ENCODE measurements at regions not wholly inside any gene's neighbourhood (a gene's known extent, or its start where the extent isn't known, plus 50 kb on each side); places are given as distances from the start of the nearest gene placed in this dataset.
A peak's percentile ranks its signal among the peaks of the same experiment; 100 is the strongest.

DNA sequence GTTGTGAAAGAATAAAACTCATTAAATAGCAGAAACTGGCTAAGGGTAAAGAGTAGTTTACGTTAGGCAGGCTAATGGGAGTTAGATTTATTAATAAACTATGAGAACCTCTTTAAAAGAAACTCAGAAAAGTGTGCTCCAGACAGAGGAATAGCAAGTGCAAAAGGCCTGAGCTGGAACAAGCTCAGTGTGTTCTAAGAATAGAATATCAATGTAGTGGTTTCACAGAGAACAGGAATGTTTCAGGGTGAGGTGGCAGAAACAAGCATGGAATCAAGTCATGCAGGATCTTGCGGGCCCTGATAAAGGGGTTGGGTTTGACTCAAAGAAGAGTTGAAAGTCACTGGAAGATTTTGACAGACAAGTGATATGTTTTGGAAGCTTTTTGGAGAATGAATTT, 164.0 kb upstream of the HS3ST3A1 start:
- Mint-ChIP-seq H3K27me3 (ENCODE audit: low read depth, unreplicated experiment) (no peaks in the 10 kb centered on the region), H3K4me3 (ENCODE audit: unreplicated experiment) (no peak overlapping the region), H3K36me3 (ENCODE audit: low read depth, unreplicated experiment) (no peaks in the 10 kb centered on the region), H3K27ac (ENCODE audit: unreplicated experiment) (no peak overlapping the region), H3K9me3 (ENCODE audit: unreplicated experiment) (peaks cover 13% of the 10 kb centered on the region), H3K4me1 (ENCODE audit: low read depth, unreplicated experiment) (peaks cover 8% of the 10 kb centered on the region)
- no peaks in the 10 kb centered on the region for H3K79me2 ChIP-seq (ENCODE audit: insufficient read depth, low read length)
- no peaks in the 10 kb centered on the region for H3K36me3 ChIP-seq (ENCODE audit: insufficient read depth, low read length)
- H3K27ac ChIP-seq (ENCODE audit: low read depth, low read length): no peak overlapping the region
- no peaks in the 10 kb centered on the region for H3K27me3 ChIP-seq (ENCODE audit: insufficient read depth, low read length)
- TF ChIP-seq EZH2 (IDR thresholded peaks at IDR 0.05; ENCODE audit: insufficient read depth, low read length) (no peak), CTCF (IDR thresholded peaks at IDR 0.05; ENCODE audit: insufficient read depth, low read depth, low read length) (no peak)
- DNase-seq (ENCODE audit: low read depth): peak; percentile 39
- no peaks in the 10 kb centered on the region for H3K4me1 ChIP-seq (ENCODE audit: insufficient read depth, low read length)
- no peak overlapping the region for H3K4me2 ChIP-seq (ENCODE audit: low read length)
- FAIRE-seq: no peak
- H3K4me3 ChIP-seq (ENCODE audit: insufficient read depth, low read depth, low read length): no peak overlapping the region
- no peak overlapping the region for H3K9ac ChIP-seq (ENCODE audit: low read length)
- peaks cover 6% of the 10 kb centered on the region for H3K9me3 ChIP-seq (ENCODE audit: insufficient read depth, low read depth, low read length)
- H2AFZ ChIP-seq (ENCODE audit: low read depth, low read length): no peak overlapping the region
- no peaks in the 10 kb centered on the region for H4K20me1 ChIP-seq (ENCODE audit: insufficient read depth, low read length)

DNA sequence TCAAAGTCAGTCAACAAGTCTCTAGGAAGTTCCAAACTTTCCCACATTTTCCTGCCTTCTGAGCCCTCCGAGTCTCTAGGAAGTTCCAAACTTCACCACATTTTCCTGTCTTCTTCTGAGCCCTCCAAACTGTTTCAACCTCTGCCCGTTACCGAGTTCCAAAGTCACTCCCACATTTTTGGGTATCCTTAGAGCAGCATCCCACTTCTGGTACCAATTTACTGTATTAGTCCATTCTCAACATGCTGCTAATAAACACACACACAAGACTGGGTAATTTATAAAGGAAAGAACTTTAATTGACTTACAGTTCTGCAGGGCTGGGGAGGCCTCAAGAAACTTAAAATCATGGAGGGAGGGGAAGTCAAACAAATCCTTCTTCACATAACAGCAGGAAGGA, 169.0 kb upstream of the HS3ST3A1 start:
- FAIRE-seq (no peak), DNase-seq (ENCODE audit: low read depth) (no peak)
- Histone ChIP-seq H3K9me3 (ENCODE audit: insufficient read depth, low read depth, low read length) (peaks cover 6% of the 10 kb centered on the region), H2AFZ (ENCODE audit: low read depth, low read length) (no peak overlapping the region), H3K27ac (ENCODE audit: low read depth, low read length) (no peak overlapping the region), H3K36me3 (ENCODE audit: insufficient read depth, low read length) (no peaks in the 10 kb centered on the region), H3K27me3 (ENCODE audit: insufficient read depth, low read length) (no peaks in the 10 kb centered on the region), H3K4me3 (ENCODE audit: insufficient read depth, low read depth, low read length) (no peak overlapping the region), H3K4me2 (ENCODE audit: low read length) (no peak overlapping the region), H3K79me2 (ENCODE audit: insufficient read depth, low read length) (no peaks in the 10 kb centered on the region), H3K4me1 (ENCODE audit: insufficient read depth, low read length) (no peaks in the 10 kb centered on the region), H3K9ac (ENCODE audit: low read length) (no peak overlapping the region), H4K20me1 (ENCODE audit: insufficient read depth, low read length) (no peaks in the 10 kb centered on the region)
- TF ChIP-seq EZH2 (IDR thresholded peaks at IDR 0.05; ENCODE audit: insufficient read depth, low read length) (no peak), CTCF (IDR thresholded peaks at IDR 0.05; ENCODE audit: insufficient read depth, low read depth, low read length) (no peak)
- Mint-ChIP-seq H3K36me3 (ENCODE audit: low read depth, unreplicated experiment) (no peaks in the 10 kb centered on the region), H3K27me3 (ENCODE audit: low read depth, unreplicated experiment) (no peaks in the 10 kb centered on the region), H3K9me3 (ENCODE audit: unreplicated experiment) (peaks cover 24% of the 10 kb centered on the region), H3K4me1 (ENCODE audit: low read depth, unreplicated experiment) (peaks cover 10% of the 10 kb centered on the region), H3K27ac (ENCODE audit: unreplicated experiment) (no peak overlapping the region), H3K4me3 (ENCODE audit: unreplicated experiment) (no peak overlapping the region)

DNA sequence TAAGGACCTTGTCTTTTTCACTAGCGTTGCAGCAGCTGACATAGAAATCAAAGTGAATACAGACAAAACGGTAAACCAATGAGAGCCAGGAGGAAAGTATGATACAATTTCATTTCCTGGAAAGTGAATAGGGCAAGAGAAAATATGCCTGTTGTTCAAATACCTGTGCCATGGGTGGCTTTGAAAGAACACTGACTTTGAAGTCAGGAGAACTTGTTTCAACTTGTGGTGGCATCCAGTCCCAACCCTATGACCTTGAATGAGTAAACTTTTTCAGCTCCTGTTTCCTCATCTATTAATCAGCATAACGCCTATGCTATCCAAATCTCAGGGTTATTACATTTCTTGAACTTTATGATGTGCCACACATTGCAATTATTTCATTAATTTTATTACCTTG, 173.7 kb upstream of the HS3ST3A1 start:
- no peaks in the 10 kb centered on the region for H3K27me3 Mint-ChIP-seq (ENCODE audit: low read depth, unreplicated experiment)
- Histone ChIP-seq H3K9ac (ENCODE audit: low read length) (no peak overlapping the region), H3K9me3 (ENCODE audit: insufficient read depth, low read depth, low read length) (no peaks in the 10 kb centered on the region), H3K36me3 (ENCODE audit: insufficient read depth, low read length) (no peaks in the 10 kb centered on the region), H3K4me2 (ENCODE audit: low read length) (no peak overlapping the region), H2AFZ (ENCODE audit: low read depth, low read length) (no peak overlapping the region), H3K4me1 (ENCODE audit: insufficient read depth, low read length) (no peaks in the 10 kb centered on the region), H3K4me3 (ENCODE audit: insufficient read depth, low read depth, low read length) (no peak overlapping the region), H4K20me1 (ENCODE audit: insufficient read depth, low read length) (no peaks in the 10 kb centered on the region), H3K27ac (ENCODE audit: low read depth, low read length) (no peak overlapping the region), H3K79me2 (ENCODE audit: insufficient read depth, low read length) (no peaks in the 10 kb centered on the region), H3K27me3 (ENCODE audit: insufficient read depth, low read length) (no peaks in the 10 kb centered on the region)
- no peaks in the 10 kb centered on the region for H3K36me3 Mint-ChIP-seq (ENCODE audit: low read depth, unreplicated experiment)
- FAIRE-seq (no peak), DNase-seq (ENCODE audit: low read depth) (no peak)
- H3K4me3 Mint-ChIP-seq (ENCODE audit: unreplicated experiment): no peak overlapping the region
- no peak overlapping the region for H3K27ac Mint-ChIP-seq (ENCODE audit: unreplicated experiment)
- TF ChIP-seq CTCF (IDR thresholded peaks at IDR 0.05; ENCODE audit: insufficient read depth, low read depth, low read length) (no peak), EZH2 (IDR thresholded peaks at IDR 0.05; ENCODE audit: insufficient read depth, low read length) (no peak)
- H3K9me3 Mint-ChIP-seq (ENCODE audit: unreplicated experiment): peaks cover 16% of the 10 kb centered on the region
- H3K4me1 Mint-ChIP-seq (ENCODE audit: low read depth, unreplicated experiment): peaks cover 5% of the 10 kb centered on the region
